Thyroid gland (tissue), 4 donors: ENCODE measurements at regions not wholly inside any gene's neighbourhood (a gene's known extent, or its start where the extent isn't known, plus 50 kb on each side); places are given as distances from the start of the nearest gene placed in this dataset.

Source experiments
- DNase-seq, 2 donors: peaks; one replicate each; pipeline ENCODE4 v3.0.0-alpha.2; 2019
- H3K27ac ChIP-seq, 3 donors: fragments of 200-600 bp; sonication (generic); 1 replicate in 2 of 3; 2 replicates in 1 of 3; pipeline ENCODE4 v1.5.1; 2016 to 2019; ENCODE audit warnings: mild to moderate bottlenecking in 1 of 3, moderate library complexity in 1 of 3
- H3K27me3 ChIP-seq: fragments of 200-600 bp; sonication (generic); one replicate; pipeline ENCODE4 v1.5.1; 2019
- H3K36me3 ChIP-seq, 2 donors: fragments of 200-600 bp; sonication (generic); one replicate each; pipeline ENCODE4 v1.5.1; 2016 to 2019
- H3K4me1 ChIP-seq, 2 donors: fragments of 200-600 bp; sonication (generic); one replicate each; pipeline ENCODE4 v1.5.1; 2017 to 2019
- H3K4me3 ChIP-seq, 3 donors: fragments of 200-600 bp; sonication (generic); replicated peaks in 1 of 3; 1 replicate in 2 of 3; 2 replicates in 1 of 3; pipeline ENCODE4 v1.5.1; 2016; ENCODE audit warnings: mild to moderate bottlenecking in 1 of 3
- H3K9me3 ChIP-seq: fragments of 200-600 bp; sonication (generic); one replicate; pipeline ENCODE4 v1.5.1; 2017
- POLR2A ChIP-seq, 2 donors: fragments of 450-650 bp; IDR thresholded peaks; one replicate each; pipeline ENCODE4 v1.6.1; 2017; ENCODE audit warnings: antibody characterized with exemption in 2 of 2, mild to moderate bottlenecking in 2 of 2, moderate library complexity in 1 of 2
- WGBS, 2 donors: methylation state at CpG; one replicate each; pipeline ENCODE4 v1.1.5; 2017; 5-methylcytosine and 5-hydroxymethylcytosine counted together
- intact Hi-C: fragments of 100-400 bp; cut with DNase I; formaldehyde crosslinking; loops from one replicate; pipeline ENCODE4 v1.15.1; 2023
- TF ChIP-seq, protein P1 (sequence below), 6 experiments: fragments of 200-600 bp in 3 of 6; fragments of 450-650 bp in 3 of 6; sonication (generic) in 3 of 6; IDR thresholded peaks; one replicate each; pipeline ENCODE4 v1.5.1; 2016 to 2019; ENCODE audit warnings: antibody characterized with exemption in 6 of 6, mild to moderate bottlenecking in 2 of 6, inconsistent platforms in 1 of 6, moderate library complexity in 1 of 6

DNA sequence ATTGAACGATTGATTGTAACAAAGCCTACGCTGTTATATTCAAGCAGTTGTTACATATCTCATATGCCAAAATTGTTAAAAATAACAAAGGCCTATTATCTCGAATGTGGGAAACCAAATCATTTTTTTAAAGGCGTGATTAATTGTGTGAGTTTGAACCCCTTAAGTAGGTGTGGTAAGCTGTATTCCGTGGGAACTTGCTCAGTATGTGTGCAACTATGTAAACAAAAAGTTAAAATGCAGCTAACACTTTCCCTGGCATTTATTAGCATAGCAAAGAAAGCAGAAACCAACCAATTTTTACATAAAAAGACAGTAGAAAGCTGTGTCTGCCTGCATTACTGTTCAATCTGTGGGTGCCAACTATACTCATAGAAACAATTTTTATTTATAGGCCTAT lies 166.0 kb upstream of the HAND2 start:
- no peak overlapping the region for H3K4me3 ChIP-seq
- no peaks in the 10 kb centered on the region for H3K4me1 ChIP-seq
- no peak overlapping the region for H3K27ac ChIP-seq
- no peak for DNase-seq
- no peaks in the 10 kb centered on the region for H3K9me3 ChIP-seq
- intact Hi-C loops, result no loop called here
- H3K27me3 ChIP-seq, result no peaks in the 10 kb centered on the region
- 62 to 65% methylated on average over 5 of the region's 5 CpGs for WGBS, 2 donors
- no peaks in the 10 kb centered on the region for H3K36me3 ChIP-seq
- TF ChIP-seq, protein P1, sequence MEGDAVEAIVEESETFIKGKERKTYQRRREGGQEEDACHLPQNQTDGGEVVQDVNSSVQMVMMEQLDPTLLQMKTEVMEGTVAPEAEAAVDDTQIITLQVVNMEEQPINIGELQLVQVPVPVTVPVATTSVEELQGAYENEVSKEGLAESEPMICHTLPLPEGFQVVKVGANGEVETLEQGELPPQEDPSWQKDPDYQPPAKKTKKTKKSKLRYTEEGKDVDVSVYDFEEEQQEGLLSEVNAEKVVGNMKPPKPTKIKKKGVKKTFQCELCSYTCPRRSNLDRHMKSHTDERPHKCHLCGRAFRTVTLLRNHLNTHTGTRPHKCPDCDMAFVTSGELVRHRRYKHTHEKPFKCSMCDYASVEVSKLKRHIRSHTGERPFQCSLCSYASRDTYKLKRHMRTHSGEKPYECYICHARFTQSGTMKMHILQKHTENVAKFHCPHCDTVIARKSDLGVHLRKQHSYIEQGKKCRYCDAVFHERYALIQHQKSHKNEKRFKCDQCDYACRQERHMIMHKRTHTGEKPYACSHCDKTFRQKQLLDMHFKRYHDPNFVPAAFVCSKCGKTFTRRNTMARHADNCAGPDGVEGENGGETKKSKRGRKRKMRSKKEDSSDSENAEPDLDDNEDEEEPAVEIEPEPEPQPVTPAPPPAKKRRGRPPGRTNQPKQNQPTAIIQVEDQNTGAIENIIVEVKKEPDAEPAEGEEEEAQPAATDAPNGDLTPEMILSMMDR (IDR thresholded peaks at IDR 0.05), result no peak
- TF ChIP-seq POLR2A (IDR thresholded peaks at IDR 0.05), result no peak

DNA sequence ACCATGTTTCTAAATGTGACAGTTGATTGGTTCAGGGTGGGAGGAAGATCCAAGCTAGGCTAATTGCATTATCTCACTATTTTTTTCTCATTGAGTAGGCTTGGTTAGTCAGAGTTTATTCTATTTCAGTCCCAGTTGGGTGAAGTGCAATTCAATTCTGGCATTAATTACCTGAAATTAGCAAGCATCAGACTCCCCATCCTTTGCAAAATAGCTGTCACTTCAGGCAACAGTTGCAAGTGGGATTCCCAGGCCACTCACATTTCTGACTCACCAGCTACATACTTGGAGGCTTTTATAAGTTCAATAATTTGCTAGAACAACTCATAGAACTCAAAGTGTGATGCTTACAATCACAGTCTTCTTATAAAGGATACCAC lies 155.8 kb upstream of the HAND2 start:
- H3K27me3 ChIP-seq, result no peaks in the 10 kb centered on the region
- no peak for DNase-seq
- H3K27ac ChIP-seq, result no peak overlapping the region
- no peaks in the 10 kb centered on the region for H3K36me3 ChIP-seq
- no peak overlapping the region for H3K4me3 ChIP-seq
- no peaks in the 10 kb centered on the region for H3K4me1 ChIP-seq
- TF ChIP-seq, protein P1 (IDR thresholded peaks at IDR 0.05), result no peak
- TF ChIP-seq POLR2A (IDR thresholded peaks at IDR 0.05), result no peak
- H3K9me3 ChIP-seq, result no peaks in the 10 kb centered on the region
- intact Hi-C loops, result no loop called here

- Histone ChIP-seq H3K4me1 (no peaks in the 10 kb centered on the region), H3K36me3 (no peaks in the 10 kb centered on the region), H3K9me3 (no peaks in the 10 kb centered on the region), H3K27me3 (no peaks in the 10 kb centered on the region), H3K4me3 (no peak overlapping the region), H3K27ac (no peak overlapping the region)
- 73 to 78% methylated on average over 9 of the region's 9 CpGs for WGBS, 2 donors
- intact Hi-C loops, result no loop called here
- TF ChIP-seq, protein P1 (IDR thresholded peaks at IDR 0.05), result no peak
- TF ChIP-seq POLR2A (IDR thresholded peaks at IDR 0.05), result no peak
- no peak for DNase-seq
Observed at GRCh38 chr4:173685165-173685830, 155.3 kb upstream of the HAND2 start.

- 66 to 67% methylated on average over 3 of the region's 3 CpGs for WGBS, 2 donors
- Histone ChIP-seq H3K27me3 (no peaks in the 10 kb centered on the region), H3K4me1 (no peaks in the 10 kb centered on the region), H3K4me3 (no peak overlapping the region), H3K27ac (no peak overlapping the region), H3K36me3 (no peaks in the 10 kb centered on the region), H3K9me3 (no peaks in the 10 kb centered on the region)
- no peak for DNase-seq
- TF ChIP-seq POLR2A (IDR thresholded peaks at IDR 0.05), result no peak
- intact Hi-C loops, result no loop called here
Observed at GRCh38 chr4:173684223-173684622, 154.2 kb upstream of the HAND2 start.

- no peaks in the 10 kb centered on the region for H3K27me3 ChIP-seq
- intact Hi-C loops, result no loop called here
- 59 to 75% methylated on average over 2 of the region's 2 CpGs for WGBS, 2 donors
- H3K36me3 ChIP-seq, result no peaks in the 10 kb centered on the region
- no peaks in the 10 kb centered on the region for H3K4me1 ChIP-seq
- no peak for DNase-seq
- H3K4me3 ChIP-seq, result no peak overlapping the region
- no peaks in the 10 kb centered on the region for H3K9me3 ChIP-seq
- H3K27ac ChIP-seq, result no peak overlapping the region
- TF ChIP-seq POLR2A (IDR thresholded peaks at IDR 0.05), result no peak
- TF ChIP-seq, protein P1 (IDR thresholded peaks at IDR 0.05), result no peak
Observed at GRCh38 chr4:173682609-173683008, 152.6 kb upstream of the HAND2 start.

DNA sequence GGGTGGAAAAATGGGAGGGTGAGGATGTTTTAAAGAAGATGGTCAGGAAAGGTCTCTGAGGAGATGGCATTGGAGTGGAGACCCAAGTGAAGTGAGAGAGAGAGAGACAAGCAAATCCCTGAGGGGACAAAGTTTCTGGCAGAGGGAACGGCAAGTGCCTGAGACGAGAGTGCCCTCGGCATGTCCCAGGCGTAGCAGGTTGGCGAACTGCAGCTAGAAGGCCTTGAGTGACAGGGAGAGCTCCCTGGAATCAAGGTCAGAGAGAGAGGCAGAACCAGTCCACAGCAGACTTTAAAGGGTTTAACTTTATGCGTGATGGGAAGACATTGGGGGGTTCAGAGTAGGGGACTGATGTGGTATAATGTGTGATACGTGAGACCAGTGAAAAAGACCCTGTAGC lies 150.2 kb upstream of the HAND2 start:
- Histone ChIP-seq H3K36me3 (no peaks in the 10 kb centered on the region), H3K4me3 (no peak overlapping the region), H3K9me3 (no peaks in the 10 kb centered on the region), H3K27me3 (no peaks in the 10 kb centered on the region), H3K4me1 (no peaks in the 10 kb centered on the region), H3K27ac (no peak overlapping the region)
- TF ChIP-seq, protein P1 (IDR thresholded peaks at IDR 0.05), result no peak
- TF ChIP-seq POLR2A (IDR thresholded peaks at IDR 0.05), result no peak
- intact Hi-C loops, result no loop called here
- DNase-seq, result no peak
- WGBS, 2 donors, result 68 to 69% methylated on average over 7 of the region's 7 CpGs
